ENCODE measurements at regions not wholly inside any gene's neighbourhood (a gene's known extent, or its start where the extent isn't known, plus 50 kb on each side); places are given as distances from the start of the nearest gene placed in this dataset.

GRCh38 chr4:38396845-38397547, 267.0 kb upstream of the KLF3 start:
- TF ChIP-seq CTCF (IDR thresholded peaks at IDR 0.05) (no peak), POLR2A (IDR thresholded peaks at IDR 0.05) (no peak)
